Neural progenitor cell (in vitro differentiated cells): ENCODE measurements at regions not wholly inside any gene's neighbourhood (a gene's known extent, or its start where the extent isn't known, plus 50 kb on each side); places are given as distances from the start of the nearest gene placed in this dataset.

Experiments used
- CTCF ChIP-seq: fragments of 200-600 bp; sonication (generic); IDR thresholded peaks from 2 replicates; pipeline ENCODE4 v1.5.1; 2017; ENCODE audit warnings: antibody characterized with exemption, mild to moderate bottlenecking
- EZH2 ChIP-seq: fragments of 200-600 bp; sonication (generic); IDR thresholded peaks from 2 replicates; pipeline ENCODE4 v1.6.1; 2017; ENCODE audit warnings: antibody characterized with exemption, mild to moderate bottlenecking, moderate library complexity
- EZH2phosphoT487 ChIP-seq: fragments of 200-600 bp; sonication (generic); IDR thresholded peaks from 2 replicates; pipeline ENCODE4 v1.6.1; 2017; ENCODE audit warnings: antibody characterized with exemption

- no peak for TF ChIP-seq CTCF
- no peak for TF ChIP-seq EZH2phosphoT487
- TF ChIP-seq EZH2, result no peak
These were observed 183.4 kb upstream of the NBEA start for GRCh38 chr13:34758628-34759027.
